Activated T-cell treated with anti-CD3 and anti-CD28 coated beads, Interleukin-2, amount 50 U/mL, for 72 hours (primary cell): ENCODE measurements at regions not wholly inside any gene's neighbourhood (a gene's known extent, or its start where the extent isn't known, plus 50 kb on each side); places are given as distances from the start of the nearest gene placed in this dataset.
"Not testable (repeated sequence)": the region's sequence is repeated elsewhere in the genome, so short reads cannot be mapped to it uniquely, and the experiment has no call there.

ENCODE experiments used
- ATAC-seq, 2 donors: fragments of 150-1000 bp; cut with Tn5 transposase; replicated peaks in 1 of 2; 2 replicates each; pipeline ENCODE4 v1.10.0; 2021; ENCODE audit warnings: moderate library complexity in 2 of 2, mild to moderate bottlenecking in 1 of 2
- DNase-seq, 2 donors: peaks; one replicate each; pipeline ENCODE4 v3.0.0; 2021 to 2022; ENCODE audit warnings: mixed read lengths in 1 of 2
- H3K27ac Mint-ChIP-seq: one replicate; pipeline ENCODE4 v1.8.0; 2022; ENCODE audit warnings: mild to moderate bottlenecking, moderate library complexity, mixed read lengths
- H3K27me3 Mint-ChIP-seq: one replicate; pipeline ENCODE4 v1.8.0; 2022; ENCODE audit warnings: low read depth, mixed read lengths
- H3K36me3 Mint-ChIP-seq, 2 donors: one replicate each; pipeline ENCODE4 v1.8.0; 2022; ENCODE audit warnings: mixed read lengths in 2 of 2, mild to moderate bottlenecking in 1 of 2; ENCODE audit not compliant: insufficient read depth in 2 of 2
- H3K4me1 Mint-ChIP-seq: one replicate; pipeline ENCODE4 v1.8.0; 2022; ENCODE audit warnings: low read depth, mixed read lengths
- H3K4me3 Mint-ChIP-seq, 2 donors: one replicate each; pipeline ENCODE4 v1.8.0; 2022; ENCODE audit warnings: mild to moderate bottlenecking in 2 of 2, mixed read lengths in 2 of 2, moderate library complexity in 2 of 2
- H3K9me3 Mint-ChIP-seq, 2 donors: one replicate each; pipeline ENCODE4 v1.8.0; 2022; ENCODE audit warnings: mixed read lengths in 2 of 2

- Mint-ChIP-seq H3K9me3 (no peaks in the 10 kb centered on the region), H3K4me1 (no peaks in the 10 kb centered on the region), H3K4me3 (no peak overlapping the region), H3K27me3 (no peaks in the 10 kb centered on the region), H3K27ac (no peak overlapping the region), H3K36me3 (no peaks in the 10 kb centered on the region)
- DNase-seq: no peak
- ATAC-seq: no peak
Measured at GRCh38 chr9:31045810-31046209, 1338.6 kb upstream of the ACO1 start.

- not testable (repeated sequence) for H3K4me1 Mint-ChIP-seq, H3K27me3 Mint-ChIP-seq, H3K27ac Mint-ChIP-seq, H3K4me3 Mint-ChIP-seq, H3K36me3 Mint-ChIP-seq, ATAC-seq, H3K9me3 Mint-ChIP-seq, DNase-seq
Measured at GRCh38 chr9:31061592-31061991, 1322.9 kb upstream of the ACO1 start.

- Mint-ChIP-seq H3K27me3 (peaks cover 11% of the 10 kb centered on the region), H3K4me3 (no peak overlapping the region), H3K36me3 (no peaks in the 10 kb centered on the region), H3K9me3 (no peaks in the 10 kb centered on the region), H3K27ac (no peak overlapping the region), H3K4me1 (no peaks in the 10 kb centered on the region)
- DNase-seq (no peak), ATAC-seq (no peak)
Measured at GRCh38 chr9:31065691-31066090, 1318.8 kb upstream of the ACO1 start.

GRCh38 chr9:31067418-31067817, 1317.0 kb upstream of the ACO1 start:
- H3K4me1 Mint-ChIP-seq: no peaks in the 10 kb centered on the region
- no peaks in the 10 kb centered on the region for H3K9me3 Mint-ChIP-seq
- no peak for ATAC-seq
- DNase-seq: no peak
- no peak overlapping the region for H3K4me3 Mint-ChIP-seq
- no peaks in the 10 kb centered on the region for H3K36me3 Mint-ChIP-seq
- H3K27ac Mint-ChIP-seq: no peak overlapping the region
- peaks cover 11% of the 10 kb centered on the region for H3K27me3 Mint-ChIP-seq

- Mint-ChIP-seq H3K27ac (no peak overlapping the region), H3K9me3 (no peaks in the 10 kb centered on the region), H3K4me3 (no peak overlapping the region), H3K36me3 (no peaks in the 10 kb centered on the region), H3K4me1 (no peaks in the 10 kb centered on the region), H3K27me3 (peaks cover 6% of the 10 kb centered on the region)
- ATAC-seq: no peak
- DNase-seq: no peak
Measured at GRCh38 chr9:31071606-31072286, 1312.7 kb upstream of the ACO1 start.

- ATAC-seq: no peak
- Mint-ChIP-seq H3K9me3 (no peaks in the 10 kb centered on the region), H3K36me3 (no peaks in the 10 kb centered on the region), H3K4me3 (no peak overlapping the region), H3K27me3 (no peaks in the 10 kb centered on the region), H3K4me1 (peaks cover 7% of the 10 kb centered on the region), H3K27ac (no peak overlapping the region)
- DNase-seq: no peak
Measured at GRCh38 chr9:31078175-31078574, 1306.3 kb upstream of the ACO1 start.

GRCh38 chr9:31084350-31084749, 1300.1 kb upstream of the ACO1 start:
- DNase-seq: no peak
- peaks cover 5% of the 10 kb centered on the region for H3K27me3 Mint-ChIP-seq
- H3K9me3 Mint-ChIP-seq: no peaks in the 10 kb centered on the region
- no peaks in the 10 kb centered on the region for H3K36me3 Mint-ChIP-seq
- H3K4me3 Mint-ChIP-seq: no peak overlapping the region
- no peaks in the 10 kb centered on the region for H3K4me1 Mint-ChIP-seq
- ATAC-seq: no peak
- H3K27ac Mint-ChIP-seq: no peak overlapping the region

- ATAC-seq (no peak), DNase-seq (no peak)
- no peaks in the 10 kb centered on the region for H3K4me1 Mint-ChIP-seq
- H3K36me3 Mint-ChIP-seq: no peaks in the 10 kb centered on the region
- no peak overlapping the region for H3K27ac Mint-ChIP-seq
- H3K27me3 Mint-ChIP-seq: peaks cover 5% of the 10 kb centered on the region
- no peak overlapping the region for H3K4me3 Mint-ChIP-seq
- H3K9me3 Mint-ChIP-seq: no peaks in the 10 kb centered on the region
Measured at GRCh38 chr9:31089549-31090221, 1294.8 kb upstream of the ACO1 start.

GRCh38 chr9:31100311-31100710, 1284.1 kb upstream of the ACO1 start:
- no peak for DNase-seq
- no peak overlapping the region for H3K27ac Mint-ChIP-seq
- H3K36me3 Mint-ChIP-seq: no peaks in the 10 kb centered on the region
- ATAC-seq: no peak
- H3K4me3 Mint-ChIP-seq: no peak overlapping the region
- peaks cover 18% of the 10 kb centered on the region for H3K27me3 Mint-ChIP-seq
- H3K9me3 Mint-ChIP-seq: no peaks in the 10 kb centered on the region
- no peaks in the 10 kb centered on the region for H3K4me1 Mint-ChIP-seq

GRCh38 chr9:31103836-31104235, 1280.6 kb upstream of the ACO1 start:
- no peak for ATAC-seq
- H3K4me1 Mint-ChIP-seq: no peaks in the 10 kb centered on the region

GRCh38 chr9:31104249-31104648, 1280.2 kb upstream of the ACO1 start:
- no peak for DNase-seq
- no peak for ATAC-seq
- H3K4me3 Mint-ChIP-seq: no peak overlapping the region
- no peaks in the 10 kb centered on the region for H3K36me3 Mint-ChIP-seq
- no peaks in the 10 kb centered on the region for H3K4me1 Mint-ChIP-seq
- no peak overlapping the region for H3K27ac Mint-ChIP-seq
- H3K9me3 Mint-ChIP-seq: no peaks in the 10 kb centered on the region
- peaks cover 18% of the 10 kb centered on the region for H3K27me3 Mint-ChIP-seq

More at GRCh38 chr9:31103836-31104235, 1280.6 kb upstream of the ACO1 start:
- DNase-seq: no peak
- no peaks in the 10 kb centered on the region for H3K36me3 Mint-ChIP-seq
- H3K4me3 Mint-ChIP-seq: no peak overlapping the region
- H3K27ac Mint-ChIP-seq: no peak overlapping the region
- H3K27me3 Mint-ChIP-seq: peaks cover 18% of the 10 kb centered on the region
- H3K9me3 Mint-ChIP-seq: no peaks in the 10 kb centered on the region

GRCh38 chr9:31112491-31112890, 1272.0 kb upstream of the ACO1 start:
- Mint-ChIP-seq H3K27me3 (no peaks in the 10 kb centered on the region), H3K4me1 (no peaks in the 10 kb centered on the region), H3K9me3 (peaks cover 0 to 2% of the 10 kb centered on the region in 2 donors), H3K27ac (no peak overlapping the region), H3K4me3 (no peak overlapping the region), H3K36me3 (no peaks in the 10 kb centered on the region)
- ATAC-seq: no peak
- no peak for DNase-seq

- H3K27me3 Mint-ChIP-seq: no peaks in the 10 kb centered on the region
- DNase-seq: no peak
- no peaks in the 10 kb centered on the region for H3K36me3 Mint-ChIP-seq
- no peak for ATAC-seq
- H3K4me1 Mint-ChIP-seq: no peaks in the 10 kb centered on the region
- H3K27ac Mint-ChIP-seq: no peak overlapping the region
- no peak overlapping the region for H3K4me3 Mint-ChIP-seq
- peaks cover 0 to 2% of the 10 kb centered on the region in 2 donors for H3K9me3 Mint-ChIP-seq
Measured at GRCh38 chr9:31114346-31114745, 1270.1 kb upstream of the ACO1 start.
